Neural progenitor cell (in vitro differentiated cells): ENCODE measurements at regions not wholly inside any gene's neighbourhood (a gene's known extent, or its start where the extent isn't known, plus 50 kb on each side); places are given as distances from the start of the nearest gene placed in this dataset.

ENCODE experiments used
- DNase-seq: peaks from one replicate; pipeline ENCODE4 v3.0.0-alpha.2; 2016; ENCODE audit warnings: low spot score
- H2AFZ ChIP-seq: fragments of 200-600 bp; sonication (generic); replicated peaks from 2 replicates; pipeline ENCODE4 v1.6.1; 2016; ENCODE audit warnings: antibody characterized with exemption
- H3F3A ChIP-seq: fragments of 200-600 bp; sonication (generic); 2 replicates; pipeline ENCODE4 v1.6.1; 2016; ENCODE audit warnings: antibody characterized with exemption, low read depth
- H3K27ac ChIP-seq: fragments of 200-600 bp; sonication (generic); 2 replicates; pipeline ENCODE4 v1.5.1; 2016; ENCODE audit warnings: mild to moderate bottlenecking
- H3K27me3 ChIP-seq: fragments of 200-600 bp; sonication (generic); 2 replicates; pipeline ENCODE4 v1.6.1; 2016; ENCODE audit warnings: mild to moderate bottlenecking, moderate library complexity
- H3K36me3 ChIP-seq: fragments of 200-600 bp; sonication (generic); 2 replicates; pipeline ENCODE4 v1.5.1; 2016
- H3K4me1 ChIP-seq: fragments of 200-600 bp; sonication (generic); 2 replicates; pipeline ENCODE4 v1.6.1; 2016; ENCODE audit warnings: mixed run types
- H3K4me2 ChIP-seq: fragments of 200-600 bp; sonication (generic); 2 replicates; pipeline ENCODE4 v1.6.1; 2016
- H3K4me3 ChIP-seq: fragments of 200-600 bp; sonication (generic); 2 replicates; pipeline ENCODE4 v1.5.1; 2016
- H3K79me2 ChIP-seq: fragments of 200-600 bp; sonication (generic); 2 replicates; pipeline ENCODE4 v1.6.1; 2016; ENCODE audit warnings: low read depth
- H3K9ac ChIP-seq: fragments of 200-600 bp; sonication (generic); 2 replicates; pipeline ENCODE4 v1.6.1; 2016
- H3K9me3 ChIP-seq: fragments of 200-600 bp; sonication (generic); 2 replicates; pipeline ENCODE4 v1.5.1; 2016; ENCODE audit warnings: low read depth
- H4K20me1 ChIP-seq: fragments of 200-600 bp; sonication (generic); 2 replicates; pipeline ENCODE4 v1.6.1; 2016; ENCODE audit warnings: low read depth
- H3K27ac Mint-ChIP-seq: 3 replicates; pipeline ENCODE4 v1.8.0; 2021; ENCODE audit warnings: mixed read lengths
- H3K27me3 Mint-ChIP-seq: 2 replicates; pipeline ENCODE4 v1.8.0; 2022; ENCODE audit warnings: low read depth, mild to moderate bottlenecking, inconsistent platforms, moderate library complexity, mixed read lengths; ENCODE audit not compliant: insufficient read depth
- H3K36me3 Mint-ChIP-seq: 3 replicates; pipeline ENCODE4 v1.8.0; 2021; ENCODE audit warnings: mixed read lengths
- H3K4me1 Mint-ChIP-seq: 3 replicates; pipeline ENCODE4 v1.8.0; 2021; ENCODE audit warnings: mixed read lengths
- H3K4me3 Mint-ChIP-seq: 3 replicates; pipeline ENCODE4 v1.8.0; 2021; ENCODE audit warnings: mild to moderate bottlenecking, moderate library complexity, mixed read lengths
- H3K9me3 Mint-ChIP-seq: 3 replicates; pipeline ENCODE4 v1.8.0; 2020; ENCODE audit warnings: mixed read lengths
- CTCF ChIP-seq: fragments of 200-600 bp; sonication (generic); IDR thresholded peaks from 2 replicates; pipeline ENCODE4 v1.5.1; 2017; ENCODE audit warnings: antibody characterized with exemption, mild to moderate bottlenecking
- EZH2 ChIP-seq: fragments of 200-600 bp; sonication (generic); IDR thresholded peaks from 2 replicates; pipeline ENCODE4 v1.6.1; 2017; ENCODE audit warnings: antibody characterized with exemption, mild to moderate bottlenecking, moderate library complexity
- EZH2phosphoT487 ChIP-seq: fragments of 200-600 bp; sonication (generic); IDR thresholded peaks from 2 replicates; pipeline ENCODE4 v1.6.1; 2017; ENCODE audit warnings: antibody characterized with exemption

GRCh38 chr10:4492202-4492601 lies 333.8 kb upstream of the AKR1E2 start:
- Histone ChIP-seq H4K20me1 (no peaks in the 10 kb centered on the region), H3K36me3 (no peaks in the 10 kb centered on the region), H3K9ac (no peak overlapping the region), H3K27me3 (no peaks in the 10 kb centered on the region), H3F3A (no peaks in the 10 kb centered on the region), H3K4me1 (no peaks in the 10 kb centered on the region), H3K79me2 (no peaks in the 10 kb centered on the region), H3K4me2 (no peak overlapping the region), H3K27ac (no peak overlapping the region), H3K4me3 (no peak overlapping the region), H3K9me3 (no peaks in the 10 kb centered on the region), H2AFZ (no peak overlapping the region)
- Mint-ChIP-seq H3K27me3 (no peaks in the 10 kb centered on the region), H3K9me3 (peaks cover 4% of the 10 kb centered on the region), H3K27ac (no peak overlapping the region), H3K4me1 (no peaks in the 10 kb centered on the region), H3K4me3 (no peak overlapping the region), H3K36me3 (no peaks in the 10 kb centered on the region)
- TF ChIP-seq EZH2phosphoT487, result no peak
- no peak for TF ChIP-seq CTCF
- no peak for TF ChIP-seq EZH2
- no peak for DNase-seq

GRCh38 chr10:4488904-4489303 lies 337.1 kb upstream of the AKR1E2 start:
- H3K4me1 ChIP-seq, result no peaks in the 10 kb centered on the region
- H3K27me3 ChIP-seq, result no peaks in the 10 kb centered on the region
- no peak overlapping the region for H3K9ac ChIP-seq
- H3K9me3 ChIP-seq, result no peaks in the 10 kb centered on the region
- no peaks in the 10 kb centered on the region for H3F3A ChIP-seq
- H3K4me2 ChIP-seq, result no peak overlapping the region
- H3K79me2 ChIP-seq, result no peaks in the 10 kb centered on the region
- Mint-ChIP-seq H3K36me3 (no peaks in the 10 kb centered on the region), H3K4me3 (no peak overlapping the region), H3K27ac (no peak overlapping the region), H3K27me3 (no peaks in the 10 kb centered on the region), H3K4me1 (no peaks in the 10 kb centered on the region), H3K9me3 (peaks cover 4% of the 10 kb centered on the region)
- TF ChIP-seq EZH2phosphoT487 (no peak), EZH2 (no peak), CTCF (no peak)
- H2AFZ ChIP-seq, result no peak overlapping the region
- DNase-seq, result no peak
- no peaks in the 10 kb centered on the region for H3K36me3 ChIP-seq
- no peak overlapping the region for H3K4me3 ChIP-seq
- no peaks in the 10 kb centered on the region for H4K20me1 ChIP-seq
- no peak overlapping the region for H3K27ac ChIP-seq

- Mint-ChIP-seq H3K36me3 (no peaks in the 10 kb centered on the region), H3K27me3 (no peaks in the 10 kb centered on the region), H3K9me3 (peaks cover 2% of the 10 kb centered on the region), H3K27ac (no peak overlapping the region), H3K4me3 (no peak overlapping the region), H3K4me1 (peaks cover 2% of the 10 kb centered on the region)
- Histone ChIP-seq H3K27me3 (no peaks in the 10 kb centered on the region), H4K20me1 (no peaks in the 10 kb centered on the region), H2AFZ (no peak overlapping the region), H3K4me1 (no peaks in the 10 kb centered on the region), H3K9me3 (no peaks in the 10 kb centered on the region), H3F3A (no peaks in the 10 kb centered on the region), H3K9ac (no peak overlapping the region), H3K4me3 (no peak overlapping the region), H3K36me3 (no peaks in the 10 kb centered on the region), H3K79me2 (no peaks in the 10 kb centered on the region), H3K27ac (no peak overlapping the region), H3K4me2 (no peak overlapping the region)
- no peak for DNase-seq
- no peak for TF ChIP-seq EZH2
- TF ChIP-seq CTCF, result no peak
Observed at GRCh38 chr10:4485636-4486035, 340.4 kb upstream of the AKR1E2 start.

- H3K27ac ChIP-seq, result no peak overlapping the region
- no peaks in the 10 kb centered on the region for H3K4me1 ChIP-seq
- H3K4me2 ChIP-seq, result no peak overlapping the region
- no peak overlapping the region for H3K27ac Mint-ChIP-seq
- no peaks in the 10 kb centered on the region for H3K27me3 Mint-ChIP-seq
- H3K4me3 ChIP-seq, result no peak overlapping the region
- H3K9me3 ChIP-seq, result no peaks in the 10 kb centered on the region
- DNase-seq, result no peak
- H4K20me1 ChIP-seq, result no peaks in the 10 kb centered on the region
- H3F3A ChIP-seq, result no peaks in the 10 kb centered on the region
- no peaks in the 10 kb centered on the region for H3K36me3 ChIP-seq
- no peaks in the 10 kb centered on the region for H3K27me3 ChIP-seq
- H3K4me1 Mint-ChIP-seq, result peaks cover 2% of the 10 kb centered on the region
- no peak overlapping the region for H3K4me3 Mint-ChIP-seq
- H3K79me2 ChIP-seq, result no peaks in the 10 kb centered on the region
- no peak overlapping the region for H2AFZ ChIP-seq
- TF ChIP-seq EZH2phosphoT487, result no peak
- no peak for TF ChIP-seq EZH2
- TF ChIP-seq CTCF, result no peak
- no peaks in the 10 kb centered on the region for H3K36me3 Mint-ChIP-seq
- H3K9ac ChIP-seq, result no peak overlapping the region
- H3K9me3 Mint-ChIP-seq, result peaks cover 2% of the 10 kb centered on the region
Observed at GRCh38 chr10:4483811-4484210, 342.2 kb upstream of the AKR1E2 start.
